ENCODE measurements at regions not wholly inside any gene's neighbourhood (a gene's known extent, or its start where the extent isn't known, plus 50 kb on each side); places are given as distances from the start of the nearest gene placed in this dataset.

DNA sequence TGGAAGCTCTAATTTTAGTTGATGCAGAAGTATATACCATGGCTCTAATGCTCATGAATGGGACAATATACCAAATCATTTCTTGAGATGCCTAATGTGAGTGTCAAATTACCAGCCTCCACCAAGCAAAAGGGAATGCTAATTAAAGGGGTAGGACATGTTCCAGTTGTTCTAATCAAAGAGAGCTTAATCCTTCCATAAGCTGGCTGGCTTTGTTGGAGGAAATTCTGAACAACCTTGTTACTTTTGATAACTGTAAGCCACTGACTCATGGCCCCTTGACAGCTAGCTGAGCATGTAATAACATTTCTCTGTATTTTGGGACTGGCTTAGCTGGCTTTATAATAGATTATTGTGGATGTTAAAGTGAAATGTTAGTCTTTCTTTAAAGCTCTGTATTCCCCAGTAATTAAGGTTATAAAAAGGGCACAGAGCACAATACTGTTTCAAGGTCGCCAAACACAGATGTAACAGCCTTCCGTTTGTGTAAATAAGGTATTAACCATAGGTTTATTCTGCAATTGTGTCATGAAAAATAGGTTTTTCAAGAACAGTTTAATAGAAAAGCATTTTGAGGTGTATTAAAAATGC, 1194.0 kb downstream of the PCDH9 start:
- TF ChIP-seq, protein P1, sequence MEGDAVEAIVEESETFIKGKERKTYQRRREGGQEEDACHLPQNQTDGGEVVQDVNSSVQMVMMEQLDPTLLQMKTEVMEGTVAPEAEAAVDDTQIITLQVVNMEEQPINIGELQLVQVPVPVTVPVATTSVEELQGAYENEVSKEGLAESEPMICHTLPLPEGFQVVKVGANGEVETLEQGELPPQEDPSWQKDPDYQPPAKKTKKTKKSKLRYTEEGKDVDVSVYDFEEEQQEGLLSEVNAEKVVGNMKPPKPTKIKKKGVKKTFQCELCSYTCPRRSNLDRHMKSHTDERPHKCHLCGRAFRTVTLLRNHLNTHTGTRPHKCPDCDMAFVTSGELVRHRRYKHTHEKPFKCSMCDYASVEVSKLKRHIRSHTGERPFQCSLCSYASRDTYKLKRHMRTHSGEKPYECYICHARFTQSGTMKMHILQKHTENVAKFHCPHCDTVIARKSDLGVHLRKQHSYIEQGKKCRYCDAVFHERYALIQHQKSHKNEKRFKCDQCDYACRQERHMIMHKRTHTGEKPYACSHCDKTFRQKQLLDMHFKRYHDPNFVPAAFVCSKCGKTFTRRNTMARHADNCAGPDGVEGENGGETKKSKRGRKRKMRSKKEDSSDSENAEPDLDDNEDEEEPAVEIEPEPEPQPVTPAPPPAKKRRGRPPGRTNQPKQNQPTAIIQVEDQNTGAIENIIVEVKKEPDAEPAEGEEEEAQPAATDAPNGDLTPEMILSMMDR (IDR thresholded peaks at IDR 0.05; ENCODE audit: low read depth, low read length, missing control alignments) = no peak
- in situ Hi-C loops (cut with HindIII; ENCODE audit: low sequenced_read_pairs) = no loop called here
- no peak overlapping the region for H3K4me3 ChIP-seq (ENCODE audit: low read depth, low read length)
- no peak for DNase-seq (ENCODE audit: low read depth)

DNA sequence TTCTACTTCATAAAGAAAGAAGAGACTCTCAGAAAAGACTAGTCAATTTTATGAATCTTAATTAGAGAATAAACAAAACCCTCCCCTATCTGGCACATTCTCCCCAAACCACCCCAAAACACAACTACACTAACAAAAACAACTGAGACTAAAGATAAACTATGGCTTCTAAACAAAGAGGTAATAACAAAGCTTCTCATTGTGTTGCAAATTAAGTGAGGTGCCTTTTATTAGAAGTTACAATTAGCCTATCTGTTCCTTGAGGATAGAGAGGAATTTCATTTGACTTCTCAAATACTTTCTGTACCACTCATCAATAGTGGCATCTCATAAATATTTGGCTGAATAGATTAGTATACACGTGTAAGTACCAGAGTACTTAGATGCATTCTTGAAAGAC, 1196.2 kb downstream of the PCDH9 start:
- in situ Hi-C loops (cut with HindIII; ENCODE audit: low sequenced_read_pairs) = no loop called here
- no peak for DNase-seq (ENCODE audit: low read depth)
- TF ChIP-seq, protein P1 (IDR thresholded peaks at IDR 0.05; ENCODE audit: low read depth, low read length, missing control alignments) = no peak
- H3K4me3 ChIP-seq (ENCODE audit: low read depth, low read length) = no peak overlapping the region

DNA sequence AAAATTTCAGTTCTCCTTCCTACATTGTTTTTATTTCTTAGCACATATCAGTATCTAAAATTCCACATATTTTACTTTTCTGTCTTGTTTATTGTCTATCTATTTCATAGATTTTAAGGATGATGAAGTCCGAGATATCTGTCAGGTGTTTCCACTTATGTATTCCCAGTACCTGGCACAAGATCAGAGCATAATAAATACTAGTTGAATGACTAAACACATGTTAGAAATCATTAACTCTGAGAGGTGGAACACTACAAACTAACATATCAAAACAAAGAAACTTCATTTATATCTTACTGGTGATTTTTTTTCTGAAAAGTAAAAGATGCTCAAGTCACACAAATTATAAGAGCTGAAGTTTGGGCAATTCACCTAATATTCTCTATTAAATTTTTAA, 1208.3 kb downstream of the PCDH9 start:
- in situ Hi-C loops (cut with HindIII; ENCODE audit: low sequenced_read_pairs) = no loop called here
- H3K4me3 ChIP-seq (ENCODE audit: low read depth, low read length) = no peak overlapping the region
- TF ChIP-seq, protein P1 (IDR thresholded peaks at IDR 0.05; ENCODE audit: low read depth, low read length, missing control alignments) = no peak
- DNase-seq (ENCODE audit: low read depth) = no peak

DNA sequence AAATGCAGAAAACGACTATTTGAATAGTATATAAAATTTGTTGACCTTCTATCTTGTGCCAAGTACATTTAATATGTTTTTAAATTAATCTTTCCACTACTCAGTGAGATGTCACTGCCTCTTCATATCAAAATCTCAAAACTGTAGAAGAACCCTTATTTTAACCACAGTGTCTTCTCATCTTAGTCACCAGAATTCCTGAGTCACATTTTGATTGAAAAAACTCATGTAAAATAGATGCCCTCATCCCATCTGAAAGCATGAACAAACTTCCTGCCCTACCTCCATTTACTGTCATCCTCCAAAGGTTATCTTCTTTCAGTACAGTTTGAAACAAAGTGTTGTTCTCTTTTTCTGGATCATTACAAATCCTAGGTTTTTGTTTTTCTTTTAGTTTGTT, 1215.4 kb downstream of the PCDH9 start:
- no peak for DNase-seq (ENCODE audit: low read depth)
- TF ChIP-seq, protein P1 (IDR thresholded peaks at IDR 0.05; ENCODE audit: low read depth, low read length, missing control alignments) = no peak
- no peak overlapping the region for H3K4me3 ChIP-seq (ENCODE audit: low read depth, low read length)
- in situ Hi-C loops (cut with HindIII; ENCODE audit: low sequenced_read_pairs) = no loop called here

DNA sequence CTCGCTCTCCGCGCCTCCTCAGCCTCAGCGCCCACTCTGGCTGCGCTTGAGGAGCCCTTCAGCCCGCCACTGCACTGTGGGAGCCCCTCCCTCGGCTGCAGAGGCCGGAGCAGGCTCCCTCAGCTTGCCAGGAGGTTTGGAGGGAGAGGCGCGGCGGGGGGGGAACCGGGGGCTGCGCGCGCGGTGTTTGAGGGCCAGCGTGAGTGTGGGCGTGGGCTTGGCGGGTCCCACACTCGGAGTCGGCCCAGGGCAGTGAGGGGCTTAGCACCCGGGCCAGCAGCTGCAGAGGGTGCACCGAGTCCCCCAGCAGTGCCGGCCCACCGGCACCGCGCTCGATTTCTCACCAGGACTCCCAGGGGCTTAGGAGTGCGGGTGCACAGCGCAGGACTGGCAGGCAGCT, 1220.9 kb downstream of the PCDH9 start:
- in situ Hi-C loops (cut with HindIII; ENCODE audit: low sequenced_read_pairs) = no loop called here
- no peak for DNase-seq (ENCODE audit: low read depth)
- TF ChIP-seq, protein P1 (IDR thresholded peaks at IDR 0.05; ENCODE audit: low read depth, low read length, missing control alignments) = no peak
- H3K4me3 ChIP-seq (ENCODE audit: low read depth, low read length) = no peak overlapping the region

DNA sequence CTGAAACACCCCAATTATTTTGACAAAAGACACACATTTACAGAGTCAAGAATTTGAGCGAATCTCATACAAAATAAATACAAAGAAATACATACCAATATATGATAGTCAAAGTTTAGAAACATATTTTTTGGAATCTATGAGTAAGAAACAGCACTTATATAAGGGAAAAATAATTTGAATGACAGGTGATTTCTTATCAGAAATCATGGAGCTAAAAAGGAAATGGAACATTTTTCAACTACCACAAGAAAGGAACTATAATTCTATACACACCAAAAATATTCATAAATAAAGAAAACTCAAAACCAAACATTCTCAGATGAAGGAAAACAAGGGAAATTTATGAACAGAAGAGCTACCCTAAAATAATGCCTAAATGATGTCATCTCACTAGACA, 1226.6 kb downstream of the PCDH9 start:
- TF ChIP-seq, protein P1 (IDR thresholded peaks at IDR 0.05; ENCODE audit: low read depth, low read length, missing control alignments) = no peak
- in situ Hi-C loops (cut with HindIII; ENCODE audit: low sequenced_read_pairs) = no loop called here
- DNase-seq (ENCODE audit: low read depth) = no peak
- no peak overlapping the region for H3K4me3 ChIP-seq (ENCODE audit: low read depth, low read length)
